Nephron progenitor cell (in vitro differentiated cells): ENCODE measurements at regions not wholly inside any gene's neighbourhood (a gene's known extent, or its start where the extent isn't known, plus 50 kb on each side); places are given as distances from the start of the nearest gene placed in this dataset.

Experiments
- DNase-seq: peaks from one replicate; pipeline ENCODE4 v3.0.0; 2021
- H3K27ac Mint-ChIP-seq: 2 replicates; pipeline ENCODE4 v1.8.0; 2021; ENCODE audit warnings: mild to moderate bottlenecking, moderate library complexity, mixed read lengths
- H3K27me3 Mint-ChIP-seq: 2 replicates; pipeline ENCODE4 v1.8.0; 2021; ENCODE audit warnings: mild to moderate bottlenecking, low read depth, mixed read lengths; ENCODE audit not compliant: poor library complexity
- H3K36me3 Mint-ChIP-seq: 2 replicates; pipeline ENCODE4 v1.8.0; 2021; ENCODE audit warnings: low read depth, mixed read lengths
- H3K4me1 Mint-ChIP-seq: 2 replicates; pipeline ENCODE4 v1.8.0; 2021; ENCODE audit warnings: mixed read lengths
- H3K4me3 Mint-ChIP-seq: 2 replicates; pipeline ENCODE4 v1.8.0; 2021; ENCODE audit warnings: mild to moderate bottlenecking, moderate library complexity, mixed read lengths
- H3K9me3 Mint-ChIP-seq: 2 replicates; pipeline ENCODE4 v1.8.0; 2021; ENCODE audit warnings: mild to moderate bottlenecking, moderate library complexity, mixed read lengths
- TF ChIP-seq, protein P1 (sequence below): fragments of 200-600 bp; sonication (generic); IDR thresholded peaks from 2 replicates; pipeline ENCODE4 v1.5.0; 2021; ENCODE audit warnings: antibody characterized with exemption

DNA sequence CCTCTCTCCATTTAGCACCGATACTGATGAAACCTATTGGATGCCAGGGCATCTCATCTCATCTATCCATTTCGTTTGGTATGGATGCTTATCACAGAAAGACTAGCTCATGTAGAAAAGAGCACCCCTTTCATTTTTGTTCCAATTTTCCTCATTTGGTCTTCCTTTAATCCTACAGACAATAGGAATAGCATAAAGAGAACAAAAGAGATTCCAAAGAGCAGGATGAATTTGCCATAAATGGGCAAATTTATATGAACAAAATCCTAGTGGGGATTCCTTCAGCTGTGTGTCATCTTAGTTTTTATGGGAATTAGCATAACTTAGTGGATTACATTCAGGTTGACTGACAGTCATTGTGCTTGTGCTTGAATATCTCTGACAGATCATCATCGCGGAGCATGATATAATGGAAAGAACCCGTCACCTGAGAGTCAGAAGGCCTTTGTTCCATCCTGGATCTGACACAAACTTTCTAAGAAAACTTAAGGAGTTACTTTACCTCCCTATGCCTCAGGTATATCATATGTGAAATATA is 777.5 kb upstream of the ADGRL2 start:
- no peak overlapping the region for H3K27ac Mint-ChIP-seq
- TF ChIP-seq, protein P1, sequence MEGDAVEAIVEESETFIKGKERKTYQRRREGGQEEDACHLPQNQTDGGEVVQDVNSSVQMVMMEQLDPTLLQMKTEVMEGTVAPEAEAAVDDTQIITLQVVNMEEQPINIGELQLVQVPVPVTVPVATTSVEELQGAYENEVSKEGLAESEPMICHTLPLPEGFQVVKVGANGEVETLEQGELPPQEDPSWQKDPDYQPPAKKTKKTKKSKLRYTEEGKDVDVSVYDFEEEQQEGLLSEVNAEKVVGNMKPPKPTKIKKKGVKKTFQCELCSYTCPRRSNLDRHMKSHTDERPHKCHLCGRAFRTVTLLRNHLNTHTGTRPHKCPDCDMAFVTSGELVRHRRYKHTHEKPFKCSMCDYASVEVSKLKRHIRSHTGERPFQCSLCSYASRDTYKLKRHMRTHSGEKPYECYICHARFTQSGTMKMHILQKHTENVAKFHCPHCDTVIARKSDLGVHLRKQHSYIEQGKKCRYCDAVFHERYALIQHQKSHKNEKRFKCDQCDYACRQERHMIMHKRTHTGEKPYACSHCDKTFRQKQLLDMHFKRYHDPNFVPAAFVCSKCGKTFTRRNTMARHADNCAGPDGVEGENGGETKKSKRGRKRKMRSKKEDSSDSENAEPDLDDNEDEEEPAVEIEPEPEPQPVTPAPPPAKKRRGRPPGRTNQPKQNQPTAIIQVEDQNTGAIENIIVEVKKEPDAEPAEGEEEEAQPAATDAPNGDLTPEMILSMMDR, result no peak
- H3K4me3 Mint-ChIP-seq, result no peak overlapping the region
- no peak for DNase-seq
- H3K9me3 Mint-ChIP-seq, result peaks cover 3% of the 10 kb centered on the region
- H3K36me3 Mint-ChIP-seq, result no peaks in the 10 kb centered on the region
- H3K4me1 Mint-ChIP-seq, result peaks cover 29% of the 10 kb centered on the region
- no peaks in the 10 kb centered on the region for H3K27me3 Mint-ChIP-seq

DNA sequence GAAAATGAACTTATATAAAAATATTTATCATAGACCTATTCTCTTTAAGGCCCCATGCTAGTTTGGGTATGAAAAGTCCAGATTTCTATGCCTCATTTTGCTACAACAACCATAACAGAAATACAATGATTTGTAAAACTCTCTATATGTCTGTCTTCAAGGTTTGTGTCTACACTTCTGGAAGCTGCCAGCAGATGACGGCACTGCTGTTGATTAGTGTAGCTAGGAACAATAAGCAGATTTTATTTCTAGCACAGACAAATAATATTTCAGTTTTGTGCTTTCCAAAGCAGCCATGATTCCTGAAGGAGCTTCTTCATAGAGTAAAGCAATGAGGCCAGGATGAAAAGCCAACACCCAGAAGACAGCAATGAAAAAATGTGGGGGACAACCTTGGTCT is 779.6 kb upstream of the ADGRL2 start:
- H3K27ac Mint-ChIP-seq, result no peak overlapping the region
- no peaks in the 10 kb centered on the region for H3K36me3 Mint-ChIP-seq
- no peaks in the 10 kb centered on the region for H3K9me3 Mint-ChIP-seq
- DNase-seq, result no peak
- TF ChIP-seq, protein P1, result no peak
- H3K27me3 Mint-ChIP-seq, result peaks cover 4% of the 10 kb centered on the region
- no peak overlapping the region for H3K4me3 Mint-ChIP-seq
- peaks cover 38% of the 10 kb centered on the region for H3K4me1 Mint-ChIP-seq

DNA sequence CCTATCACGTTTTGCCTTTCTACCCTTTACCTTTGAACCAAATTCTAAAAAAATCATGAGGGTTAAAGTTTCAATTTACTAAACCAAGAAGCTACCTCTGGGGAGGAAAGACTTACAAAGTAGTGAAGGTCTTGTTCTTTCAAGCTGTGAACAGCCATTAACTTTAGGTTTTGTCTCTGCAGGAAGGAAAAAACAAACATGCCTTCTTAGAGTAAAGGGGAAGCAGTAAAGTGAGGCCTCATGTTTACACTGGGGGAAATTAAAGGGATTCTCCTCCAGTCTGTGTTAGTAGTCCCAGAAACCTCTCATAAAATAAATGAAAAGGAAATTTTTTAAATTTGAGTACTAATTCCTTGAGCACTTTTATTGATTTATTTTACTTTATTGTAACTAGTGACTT is 780.2 kb upstream of the ADGRL2 start:
- TF ChIP-seq, protein P1, result no peak
- peaks cover 4% of the 10 kb centered on the region for H3K27me3 Mint-ChIP-seq
- DNase-seq, result no peak
- no peak overlapping the region for H3K4me3 Mint-ChIP-seq
- no peaks in the 10 kb centered on the region for H3K9me3 Mint-ChIP-seq
- no peaks in the 10 kb centered on the region for H3K36me3 Mint-ChIP-seq
- H3K4me1 Mint-ChIP-seq, result peaks cover 38% of the 10 kb centered on the region
- peak overlapping the region; percentile 80 for H3K27ac Mint-ChIP-seq

DNA sequence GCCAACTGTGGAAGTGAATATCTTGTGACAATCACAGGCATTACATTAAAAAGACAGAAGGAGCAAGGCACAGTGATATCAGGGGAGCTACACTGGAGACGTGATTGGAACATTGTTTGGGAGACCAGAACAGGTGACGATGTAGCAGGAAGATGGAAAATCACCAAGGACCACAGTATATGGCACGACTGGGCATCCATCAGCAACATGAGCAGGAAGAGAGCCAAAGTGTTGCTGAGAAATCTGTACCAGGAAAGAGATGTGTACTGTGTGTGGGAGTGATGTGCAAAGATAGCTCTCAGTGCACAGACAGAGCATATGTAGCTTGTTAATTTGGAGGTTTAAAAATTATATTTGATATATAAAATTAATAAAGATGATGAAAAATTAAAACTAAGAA is 790.6 kb upstream of the ADGRL2 start:
- no peaks in the 10 kb centered on the region for H3K36me3 Mint-ChIP-seq
- no peak for DNase-seq
- peaks cover 16% of the 10 kb centered on the region for H3K4me1 Mint-ChIP-seq
- H3K27me3 Mint-ChIP-seq, result peaks cover 7% of the 10 kb centered on the region
- TF ChIP-seq, protein P1, result no peak
- H3K4me3 Mint-ChIP-seq, result no peak overlapping the region
- no peak overlapping the region for H3K27ac Mint-ChIP-seq
- H3K9me3 Mint-ChIP-seq, result no peaks in the 10 kb centered on the region

DNA sequence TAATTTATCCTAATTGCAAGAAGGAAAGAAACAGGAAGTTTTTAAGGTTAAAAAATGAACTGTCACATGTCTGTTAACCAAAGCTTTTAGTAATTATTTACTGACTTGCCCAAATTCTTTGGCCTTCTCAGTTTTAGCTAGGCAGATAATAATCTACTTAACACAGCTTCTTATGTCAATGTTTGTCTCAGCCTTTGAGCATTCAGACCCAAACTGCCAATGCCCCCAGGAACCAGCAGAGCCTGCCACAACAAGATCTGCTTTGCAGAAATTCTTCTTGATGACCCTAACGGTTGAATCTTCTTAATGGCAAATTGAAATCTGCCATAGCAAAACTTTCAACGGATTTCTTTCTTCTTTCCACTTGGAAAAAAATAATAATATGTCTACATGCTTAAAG is 792.4 kb upstream of the ADGRL2 start:
- Mint-ChIP-seq H3K27me3 (peaks cover 3% of the 10 kb centered on the region), H3K9me3 (no peaks in the 10 kb centered on the region), H3K27ac (peak overlapping the region; percentile 36), H3K36me3 (no peaks in the 10 kb centered on the region), H3K4me1 (peaks cover 16% of the 10 kb centered on the region), H3K4me3 (no peak overlapping the region)
- DNase-seq, result no peak
- TF ChIP-seq, protein P1, result no peak

DNA sequence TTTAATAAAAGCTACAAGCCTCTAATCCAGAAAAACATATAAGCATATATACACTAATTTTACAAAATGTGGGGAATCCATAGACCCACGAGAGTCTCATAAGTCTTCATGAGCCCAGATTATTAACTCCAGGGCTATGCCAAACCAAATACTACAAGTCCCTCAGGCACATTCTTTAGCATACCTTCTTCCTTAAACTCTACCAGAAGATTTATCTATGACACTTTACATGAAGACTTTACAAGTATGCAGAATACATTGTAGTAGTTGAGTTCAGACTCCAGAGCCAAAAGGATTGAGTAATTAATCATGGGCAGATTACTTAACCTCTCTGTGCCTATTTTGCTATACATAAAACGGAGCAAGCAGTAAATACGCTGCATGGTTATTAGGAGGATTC is 793.7 kb upstream of the ADGRL2 start:
- Mint-ChIP-seq H3K9me3 (peaks cover 3% of the 10 kb centered on the region), H3K4me1 (peaks cover 16% of the 10 kb centered on the region), H3K27ac (no peak overlapping the region), H3K27me3 (no peaks in the 10 kb centered on the region), H3K36me3 (no peaks in the 10 kb centered on the region), H3K4me3 (no peak overlapping the region)
- no peak for DNase-seq
- TF ChIP-seq, protein P1, result no peak
